K562 (cell line): ENCODE measurements at regions not wholly inside any gene's neighbourhood (a gene's known extent, or its start where the extent isn't known, plus 50 kb on each side); places are given as distances from the start of the nearest gene placed in this dataset.

ENCODE experiments used
- ETS2 ChIP-seq: IDR thresholded peaks from 2 replicates; pipeline ENCODE4 v1.6.1; 2016; ENCODE audit warnings: borderline replicate concordance, missing genetic modification characterization, mild to moderate bottlenecking, moderate library complexity, missing compliant biosample characterization; ENCODE audit not compliant: poor library complexity, severe bottlenecking
- FOXA3 ChIP-seq, 2 experiments: fragments of 450-650 bp in 1 of 2; sonication (generic) in 1 of 2; formaldehyde crosslinking; IDR thresholded peaks in 1 of 2; conservative IDR thresholded peaks in 1 of 2; 2 replicates each; pipeline versions ENCODE4 v1.4.0 to v1.8.0; 2020 to 2022; ENCODE audit warnings: mild to moderate bottlenecking in 2 of 2, missing genetic modification reagents in 1 of 2
- PHF8 ChIP-seq: fragments of 200-600 bp; sonication (generic); IDR thresholded peaks from 2 replicates; pipeline ENCODE4 v1.6.1; 2012; ENCODE audit warnings: mixed run types, mild to moderate bottlenecking, inconsistent platforms, low read length, moderate library complexity, borderline replicate concordance
- POLR2A ChIP-seq: fragments of 450-650 bp; conservative IDR thresholded peaks from 2 replicates; pipeline ENCODE4 v1.6.1; 2016
- POLR2AphosphoS2 ChIP-seq: IDR thresholded peaks from 2 replicates; pipeline ENCODE4 v1.6.1; 2012; ENCODE audit warnings: low read length, improper control_type of control experiment
- REST ChIP-seq, 2 experiments: fragments of 450-650 bp; formaldehyde crosslinking in 1 of 2; IDR thresholded peaks; 2 replicates each; pipeline versions ENCODE4 v1.4.0 to v1.6.1; 2014 to 2020; ENCODE audit warnings: mild to moderate bottlenecking in 2 of 2, borderline replicate concordance in 1 of 2, low read depth in 1 of 2
- ZNF232 ChIP-seq: sonication (generic); formaldehyde crosslinking; IDR thresholded peaks from 2 replicates; pipeline ENCODE4 v1.8.0; 2022; ENCODE audit warnings: mild to moderate bottlenecking, missing genetic modification reagents
- TF ChIP-seq, protein P1 (sequence below), 3 experiments: IDR thresholded peaks in 2 of 3; conservative IDR thresholded peaks in 1 of 3; 2 replicates each; pipeline ENCODE4 v1.5.1; 2011 to 2012; ENCODE audit warnings: low read length in 3 of 3, mild to moderate bottlenecking in 3 of 3, control low read depth in 2 of 3, improper control_type of control experiment in 1 of 3, inconsistent platforms in 1 of 3, low read depth in 1 of 3, mixed read lengths in 1 of 3, moderate library complexity in 1 of 3; ENCODE audit not compliant: insufficient read depth in 2 of 3

- TF ChIP-seq POLR2AphosphoS2 (no peak), ZNF232 (CRISPR knock-in tag) (no peak), REST (IDR thresholded peaks at IDR 0.05; ENCODE audit: borderline replicate concordance) (no peak), REST (CRISPR knock-in tag; IDR thresholded peaks at IDR 0.05; ENCODE audit: low read depth) (no peak), FOXA3 (CRISPR knock-in tag; conservative IDR thresholded peaks at IDR 0.05 in 1 of 2, IDR thresholded peaks at IDR 0.05 in 1 of 2) (no peak), POLR2A (no peak), PHF8 (no peak), ETS2 (tag) (no peak)
- TF ChIP-seq, protein P1, sequence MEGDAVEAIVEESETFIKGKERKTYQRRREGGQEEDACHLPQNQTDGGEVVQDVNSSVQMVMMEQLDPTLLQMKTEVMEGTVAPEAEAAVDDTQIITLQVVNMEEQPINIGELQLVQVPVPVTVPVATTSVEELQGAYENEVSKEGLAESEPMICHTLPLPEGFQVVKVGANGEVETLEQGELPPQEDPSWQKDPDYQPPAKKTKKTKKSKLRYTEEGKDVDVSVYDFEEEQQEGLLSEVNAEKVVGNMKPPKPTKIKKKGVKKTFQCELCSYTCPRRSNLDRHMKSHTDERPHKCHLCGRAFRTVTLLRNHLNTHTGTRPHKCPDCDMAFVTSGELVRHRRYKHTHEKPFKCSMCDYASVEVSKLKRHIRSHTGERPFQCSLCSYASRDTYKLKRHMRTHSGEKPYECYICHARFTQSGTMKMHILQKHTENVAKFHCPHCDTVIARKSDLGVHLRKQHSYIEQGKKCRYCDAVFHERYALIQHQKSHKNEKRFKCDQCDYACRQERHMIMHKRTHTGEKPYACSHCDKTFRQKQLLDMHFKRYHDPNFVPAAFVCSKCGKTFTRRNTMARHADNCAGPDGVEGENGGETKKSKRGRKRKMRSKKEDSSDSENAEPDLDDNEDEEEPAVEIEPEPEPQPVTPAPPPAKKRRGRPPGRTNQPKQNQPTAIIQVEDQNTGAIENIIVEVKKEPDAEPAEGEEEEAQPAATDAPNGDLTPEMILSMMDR (IDR thresholded peaks at IDR 0.05 in 2 of 3, conservative IDR thresholded peaks at IDR 0.05 in 1 of 3; ENCODE audit: insufficient read depth in 2 of 3, low read depth in 1 of 3, low read length in 3 of 3): no peak
Measured at GRCh38 chr12:5257763-5258495, 174.0 kb upstream of the NTF3 start.
